Mesendoderm (in vitro differentiated cells): ENCODE measurements at regions not wholly inside any gene's neighbourhood (a gene's known extent, or its start where the extent isn't known, plus 50 kb on each side); places are given as distances from the start of the nearest gene placed in this dataset.

Experiments used
- DNase-seq: peaks from one replicate; pipeline ENCODE4 v3.0.0; 2013
- H2AK5ac ChIP-seq: 2 replicates; pipeline ENCODE4 v1.6.1; 2013; ENCODE audit warnings: low read length, inconsistent platforms
- H2BK120ac ChIP-seq: 2 replicates; pipeline ENCODE4 v1.6.1; 2013; ENCODE audit warnings: low read depth, mild to moderate bottlenecking, low read length, moderate library complexity, mixed read lengths
- H2BK15ac ChIP-seq: replicated peaks from 2 replicates; pipeline ENCODE4 v1.6.1; 2013; ENCODE audit warnings: low read depth, mild to moderate bottlenecking, moderate library complexity
- H2BK5ac ChIP-seq: 2 replicates; pipeline ENCODE4 v1.6.1; 2013; ENCODE audit warnings: low read length, inconsistent platforms
- H3K18ac ChIP-seq: 2 replicates; pipeline ENCODE4 v1.6.1; 2013; ENCODE audit warnings: mild to moderate bottlenecking, low read length, mixed read lengths
- H3K23ac ChIP-seq: one replicate; pipeline ENCODE4 v1.6.1; 2013; ENCODE audit warnings: low read length
- H3K27ac ChIP-seq: 2 replicates; pipeline ENCODE4 v1.5.1; 2013; ENCODE audit warnings: low read depth, mild to moderate bottlenecking, inconsistent platforms, low read length, moderate library complexity
- H3K27me3 ChIP-seq: 2 replicates; pipeline ENCODE4 v1.6.1; 2013; ENCODE audit warnings: low read length, control low read depth, mild to moderate bottlenecking, inconsistent platforms; ENCODE audit not compliant: insufficient read depth, poor library complexity
- H3K36me3 ChIP-seq: 2 replicates; pipeline ENCODE4 v1.6.1; 2013; ENCODE audit warnings: low read length, inconsistent platforms; ENCODE audit not compliant: control insufficient read depth, insufficient read depth
- H3K4ac ChIP-seq: one replicate; pipeline ENCODE4 v1.6.1; 2013; ENCODE audit warnings: low read depth, mild to moderate bottlenecking, low read length, moderate library complexity
- H3K4me1 ChIP-seq: 2 replicates; pipeline ENCODE4 v1.6.1; 2013; ENCODE audit warnings: low read depth, low read length, inconsistent platforms; ENCODE audit not compliant: control insufficient read depth
- H3K4me2 ChIP-seq: 2 replicates; pipeline ENCODE4 v1.6.1; 2013; ENCODE audit warnings: low read length
- H3K4me3 ChIP-seq: 2 replicates; pipeline ENCODE4 v1.5.1; 2013; ENCODE audit warnings: mild to moderate bottlenecking, low read length
- H3K56ac ChIP-seq: one replicate; pipeline ENCODE4 v1.6.1; 2013; ENCODE audit warnings: low read length
- H3K79me1 ChIP-seq: 2 replicates; pipeline ENCODE4 v1.6.1; 2013; ENCODE audit warnings: low read length, inconsistent platforms
- H3K79me2 ChIP-seq: 2 replicates; pipeline ENCODE4 v1.6.1; 2013; ENCODE audit warnings: mild to moderate bottlenecking, low read length; ENCODE audit not compliant: control insufficient read depth, insufficient read depth
- H3K9ac ChIP-seq: 2 replicates; pipeline ENCODE4 v1.6.1; 2013; ENCODE audit warnings: low read length, inconsistent platforms
- H4K5ac ChIP-seq: one replicate; pipeline ENCODE4 v1.6.1; 2013; ENCODE audit warnings: low read length
- H4K8ac ChIP-seq: one replicate; pipeline ENCODE4 v1.6.1; 2013; ENCODE audit warnings: low read depth, mild to moderate bottlenecking, control low read depth, low read length, moderate library complexity
- WGBS: extraction: QIAGEN DNeasy Blood & Tissue Kit; methylation state at CpG from one replicate; pipeline ENCODE4 v1.1.7; 2013; ENCODE audit warnings: low lambda C conversion rate, missing lambda C conversion rate; ENCODE audit not compliant: insufficient coverage; ENCODE audit errors: extremely low coverage; 5-methylcytosine and 5-hydroxymethylcytosine counted together

DNA sequence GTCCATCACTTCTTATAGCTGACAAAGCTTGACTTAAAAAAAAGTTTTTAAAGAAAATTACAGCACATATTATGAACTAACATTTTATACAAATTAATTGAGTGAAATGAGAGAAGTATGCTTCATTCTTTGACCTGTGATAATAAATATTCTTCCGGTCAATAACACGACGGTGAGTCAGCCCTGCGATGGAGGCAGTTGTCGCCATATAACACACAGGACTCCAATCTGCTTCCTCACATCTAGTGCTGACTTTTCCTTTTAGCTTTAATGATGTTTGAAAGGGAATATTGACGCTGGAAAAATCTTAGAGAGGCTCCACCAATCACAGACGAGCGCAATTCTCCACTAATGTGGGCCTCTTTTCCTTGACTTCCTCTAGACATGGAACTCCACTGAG is 166.9 kb upstream of the C1orf21 start:
- H4K5ac ChIP-seq, result no peak overlapping the region
- DNase-seq, result no peak

DNA sequence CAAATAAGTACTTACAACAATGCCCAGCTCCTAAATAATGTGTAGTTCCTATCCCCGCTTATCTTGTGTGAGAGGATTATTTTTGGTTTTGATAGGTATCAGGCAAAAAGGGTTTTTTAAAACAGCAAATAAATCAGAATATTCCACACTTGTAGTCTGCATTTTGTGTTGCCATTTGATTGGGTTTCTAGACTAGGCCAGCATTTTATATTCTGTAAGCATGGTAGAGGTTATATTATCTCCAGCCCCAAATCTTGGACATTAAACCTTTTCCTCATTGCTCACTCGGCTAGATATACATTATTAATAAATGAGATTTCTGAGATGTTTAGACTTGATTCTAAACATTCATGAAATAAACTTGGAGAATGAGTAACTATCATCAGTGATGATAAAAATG is 165.7 kb upstream of the C1orf21 start:
- H3K36me3 ChIP-seq, result no peaks in the 10 kb centered on the region
- no peak overlapping the region for H3K27ac ChIP-seq
- no peak overlapping the region for H3K23ac ChIP-seq
- H3K9ac ChIP-seq, result no peak overlapping the region
- no peak overlapping the region for H4K8ac ChIP-seq
- H2AK5ac ChIP-seq, result no peak overlapping the region
- H4K5ac ChIP-seq, result no peak overlapping the region
- H3K4ac ChIP-seq, result no peak overlapping the region
- no peaks in the 10 kb centered on the region for H3K27me3 ChIP-seq
- no peaks in the 10 kb centered on the region for H3K79me1 ChIP-seq
- H3K18ac ChIP-seq, result no peak overlapping the region
- no peak overlapping the region for H3K56ac ChIP-seq
- H3K4me3 ChIP-seq, result no peak overlapping the region
- H3K4me2 ChIP-seq, result no peak overlapping the region
- H3K79me2 ChIP-seq, result no peaks in the 10 kb centered on the region
- H2BK5ac ChIP-seq, result no peak overlapping the region
- no peak overlapping the region for H2BK15ac ChIP-seq
- no peak for DNase-seq
- WGBS, result no CpG with 5 or more reads among the region's 2 CpGs
- H2BK120ac ChIP-seq, result no peak overlapping the region
- no peaks in the 10 kb centered on the region for H3K4me1 ChIP-seq

More for the DNA sequence above, 166.9 kb upstream of the C1orf21 start:
- Histone ChIP-seq H3K79me2 (no peaks in the 10 kb centered on the region), H3K4me3 (no peak overlapping the region), H2AK5ac (no peak overlapping the region), H3K23ac (no peak overlapping the region), H2BK120ac (no peak overlapping the region), H3K4ac (no peak overlapping the region), H3K79me1 (no peaks in the 10 kb centered on the region), H3K4me1 (no peaks in the 10 kb centered on the region), H3K4me2 (no peak overlapping the region), H3K56ac (no peak overlapping the region), H2BK5ac (no peak overlapping the region), H3K9ac (no peak overlapping the region), H4K8ac (no peak overlapping the region), H3K27ac (no peak overlapping the region), H3K36me3 (no peaks in the 10 kb centered on the region), H3K27me3 (no peaks in the 10 kb centered on the region), H2BK15ac (no peak overlapping the region), H3K18ac (no peak overlapping the region)
- WGBS, result no CpG with 5 or more reads among the region's 8 CpGs

GRCh38 chr1:184222652-184223052 is 164.2 kb upstream of the C1orf21 start:
- H3K4me2 ChIP-seq, result no peak overlapping the region
- H3K56ac ChIP-seq, result no peak overlapping the region
- H3K4ac ChIP-seq, result no peak overlapping the region
- no peak overlapping the region for H2AK5ac ChIP-seq
- H3K18ac ChIP-seq, result no peak overlapping the region
- H4K8ac ChIP-seq, result no peak overlapping the region
- no peak overlapping the region for H4K5ac ChIP-seq
- H3K79me1 ChIP-seq, result no peaks in the 10 kb centered on the region
- H3K23ac ChIP-seq, result no peak overlapping the region
- no peaks in the 10 kb centered on the region for H3K36me3 ChIP-seq
- no CpG with 5 or more reads among the region's 9 CpGs for WGBS
- no peaks in the 10 kb centered on the region for H3K79me2 ChIP-seq
- H3K4me1 ChIP-seq, result no peaks in the 10 kb centered on the region
- H3K9ac ChIP-seq, result no peak overlapping the region
- H2BK120ac ChIP-seq, result no peak overlapping the region
- H3K4me3 ChIP-seq, result no peak overlapping the region
- DNase-seq, result peak; percentile 57
- no peaks in the 10 kb centered on the region for H3K27me3 ChIP-seq
- no peak overlapping the region for H2BK5ac ChIP-seq
- no peak overlapping the region for H2BK15ac ChIP-seq
- no peak overlapping the region for H3K27ac ChIP-seq

DNA sequence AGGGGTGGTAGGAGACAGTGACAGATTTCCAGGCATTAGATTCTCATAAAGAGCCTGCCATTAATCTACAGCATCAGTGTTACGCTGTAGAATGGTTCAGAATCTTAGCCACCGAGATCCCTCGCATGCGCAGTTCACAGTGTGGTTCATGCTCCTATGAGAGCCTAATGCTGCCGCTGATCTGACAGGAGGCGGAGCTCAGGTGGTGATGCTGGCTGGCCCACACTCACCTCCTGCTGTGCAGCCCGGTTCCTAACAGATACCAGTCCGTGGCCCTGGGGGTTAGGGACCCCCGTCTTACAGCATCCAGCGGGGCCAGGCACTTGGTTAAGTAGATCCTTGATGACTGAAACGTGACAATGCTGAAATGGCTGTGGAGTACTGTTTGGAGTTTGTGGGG is 163.6 kb upstream of the C1orf21 start:
- H3K36me3 ChIP-seq, result no peaks in the 10 kb centered on the region
- no peak overlapping the region for H3K18ac ChIP-seq
- H3K23ac ChIP-seq, result no peak overlapping the region
- no peak overlapping the region for H2BK120ac ChIP-seq
- H3K9ac ChIP-seq, result no peak overlapping the region
- no peaks in the 10 kb centered on the region for H3K79me2 ChIP-seq
- DNase-seq, result peak; percentile 41
- no peak overlapping the region for H3K27ac ChIP-seq
- no peak overlapping the region for H4K5ac ChIP-seq
- no peak overlapping the region for H3K4me3 ChIP-seq
- no peaks in the 10 kb centered on the region for H3K27me3 ChIP-seq
- H4K8ac ChIP-seq, result no peak overlapping the region
- WGBS, result no CpG with 5 or more reads among the region's 11 CpGs
- no peak overlapping the region for H3K56ac ChIP-seq
- no peak overlapping the region for H3K4me2 ChIP-seq
- no peak overlapping the region for H2AK5ac ChIP-seq
- H2BK15ac ChIP-seq, result no peak overlapping the region
- no peaks in the 10 kb centered on the region for H3K79me1 ChIP-seq
- H2BK5ac ChIP-seq, result no peak overlapping the region
- no peaks in the 10 kb centered on the region for H3K4me1 ChIP-seq
- no peak overlapping the region for H3K4ac ChIP-seq

DNA sequence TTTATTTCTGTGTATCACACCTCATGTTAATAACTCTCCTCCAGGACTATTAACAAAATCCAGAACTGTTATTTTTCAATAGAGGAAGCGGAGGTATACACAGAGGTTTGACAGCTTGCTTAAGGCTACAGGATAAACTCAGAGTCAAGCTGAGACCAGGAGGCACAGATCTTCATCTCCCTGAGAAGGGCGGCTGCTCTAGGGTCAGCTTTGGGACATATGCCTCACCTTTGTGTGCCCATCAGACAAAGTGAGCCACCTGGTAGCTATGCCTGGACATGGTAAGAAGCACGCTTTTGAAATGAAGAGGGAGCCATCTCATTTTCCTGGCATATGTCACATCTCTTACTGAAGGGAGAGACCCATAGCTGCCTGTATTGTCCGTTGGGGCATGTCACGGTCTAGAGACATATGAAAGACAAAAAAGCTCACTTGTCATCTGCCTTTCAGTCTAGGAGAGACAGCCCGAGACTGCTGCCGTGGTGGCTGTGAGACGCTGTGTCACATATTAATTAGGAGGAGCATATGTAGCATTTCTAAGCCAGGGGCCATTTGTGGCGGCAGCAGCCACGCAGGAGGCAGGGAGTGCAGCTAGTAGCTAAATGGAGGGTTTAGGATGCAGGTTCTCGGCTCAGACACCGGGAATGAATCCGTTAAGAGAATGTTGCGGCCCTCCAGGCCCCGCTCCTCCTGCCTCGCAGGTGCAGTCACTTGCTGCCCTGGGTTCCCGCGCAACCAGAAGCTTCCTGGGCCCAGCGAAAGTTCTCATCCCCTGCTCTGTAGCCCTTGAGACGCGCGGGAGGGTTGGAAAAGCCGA is 161.3 kb upstream of the C1orf21 start:
- Histone ChIP-seq H2BK5ac (no peak overlapping the region), H3K56ac (no peak overlapping the region), H3K4me2 (no peak overlapping the region), H3K27ac (no peak overlapping the region), H4K5ac (no peak overlapping the region), H4K8ac (no peak overlapping the region), H3K79me1 (no peaks in the 10 kb centered on the region), H3K18ac (no peak overlapping the region), H3K4me1 (no peaks in the 10 kb centered on the region), H3K79me2 (no peaks in the 10 kb centered on the region), H2BK15ac (no peak overlapping the region), H3K36me3 (no peaks in the 10 kb centered on the region), H2BK120ac (no peak overlapping the region), H3K27me3 (no peaks in the 10 kb centered on the region), H2AK5ac (no peak overlapping the region), H3K9ac (no peak overlapping the region), H3K23ac (no peak overlapping the region), H3K4ac (no peak overlapping the region), H3K4me3 (no peak overlapping the region)
- WGBS, result no CpG with 5 or more reads among the region's 23 CpGs
- DNase-seq, result no peak

GRCh38 chr1:184226100-184226487 is 160.7 kb upstream of the C1orf21 start:
- Histone ChIP-seq H2BK5ac (no peak overlapping the region), H4K5ac (no peak overlapping the region), H3K27me3 (no peaks in the 10 kb centered on the region), H3K4me3 (no peak overlapping the region), H3K36me3 (no peaks in the 10 kb centered on the region), H4K8ac (no peak overlapping the region), H2BK120ac (no peak overlapping the region), H3K18ac (no peak overlapping the region), H2AK5ac (no peak overlapping the region), H3K79me1 (no peaks in the 10 kb centered on the region), H3K23ac (no peak overlapping the region), H3K4ac (no peak overlapping the region), H3K79me2 (no peaks in the 10 kb centered on the region), H3K56ac (no peak overlapping the region), H3K4me1 (no peaks in the 10 kb centered on the region), H3K9ac (no peak overlapping the region), H2BK15ac (no peak overlapping the region), H3K4me2 (no peak overlapping the region), H3K27ac (no peak overlapping the region)
- no CpG with 5 or more reads among the region's 15 CpGs for WGBS
- DNase-seq, result no peak
